HL-60/S4 treated with phorbol 12-myristate 13-acetate at 8.2 ng/mL for 4 days and 3 days (cell line): ENCODE measurements at regions not wholly inside any gene's neighbourhood (a gene's known extent, or its start where the extent isn't known, plus 50 kb on each side); places are given as distances from the start of the nearest gene placed in this dataset.
"Not testable (repeated sequence)": the region's sequence is repeated elsewhere in the genome, so short reads cannot be mapped to it uniquely, and the experiment has no call there.

Experiments used
- in situ Hi-C: fragments of 300-500 bp; cut with MboI; formaldehyde crosslinking; loops from 2 replicates; pipeline ENCODE4 v1.15.0; 2022; ENCODE audit warnings: low sequenced_read_pairs

GRCh38 chr11:116397602-116398084, 375.1 kb downstream of the BUD13 start:
- in situ Hi-C loops, result no loop called here

GRCh38 chr11:116396331-116396730, 376.5 kb downstream of the BUD13 start:
- in situ Hi-C loops, result no loop called here

DNA sequence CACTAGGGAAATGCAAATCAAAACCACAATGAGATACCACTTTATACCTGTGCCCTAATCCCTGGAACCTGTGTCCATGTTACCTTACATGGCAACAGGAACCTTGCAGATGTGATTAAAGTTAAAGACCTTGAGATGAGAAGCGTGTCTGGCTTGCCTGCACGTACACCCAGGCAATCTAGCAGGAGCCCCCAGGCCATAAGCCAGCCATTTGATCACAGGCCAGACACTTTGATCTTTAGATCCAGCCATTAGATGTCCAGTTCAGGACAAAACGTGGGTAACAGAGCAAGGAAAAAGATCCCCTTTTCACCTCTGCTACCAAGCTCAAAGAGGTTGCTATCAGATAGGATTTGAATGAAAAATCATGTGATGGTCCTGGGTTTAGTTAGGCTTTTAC, 378.8 kb downstream of the BUD13 start:
- in situ Hi-C loops, result no loop called here

DNA sequence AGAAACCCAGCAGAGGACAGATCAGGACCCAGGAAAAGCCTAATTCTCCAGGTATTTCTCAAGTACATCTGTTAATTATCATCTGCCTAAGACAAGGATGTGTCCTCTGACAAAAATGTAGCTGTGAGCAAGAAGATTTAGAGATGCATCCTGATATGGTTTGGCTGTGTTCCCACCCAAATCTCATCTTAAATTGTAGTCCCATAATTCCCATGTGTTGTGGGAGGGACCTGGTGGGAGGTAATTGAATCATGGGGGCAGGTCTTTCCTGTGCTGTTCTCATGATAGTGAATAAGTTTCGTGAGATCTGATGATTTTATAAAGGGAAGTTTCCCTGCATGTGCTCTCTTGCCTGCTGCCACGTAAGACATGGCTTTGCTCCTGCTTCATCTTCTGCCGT, 381.8 kb downstream of the BUD13 start:
- in situ Hi-C loops, result no loop called here

DNA sequence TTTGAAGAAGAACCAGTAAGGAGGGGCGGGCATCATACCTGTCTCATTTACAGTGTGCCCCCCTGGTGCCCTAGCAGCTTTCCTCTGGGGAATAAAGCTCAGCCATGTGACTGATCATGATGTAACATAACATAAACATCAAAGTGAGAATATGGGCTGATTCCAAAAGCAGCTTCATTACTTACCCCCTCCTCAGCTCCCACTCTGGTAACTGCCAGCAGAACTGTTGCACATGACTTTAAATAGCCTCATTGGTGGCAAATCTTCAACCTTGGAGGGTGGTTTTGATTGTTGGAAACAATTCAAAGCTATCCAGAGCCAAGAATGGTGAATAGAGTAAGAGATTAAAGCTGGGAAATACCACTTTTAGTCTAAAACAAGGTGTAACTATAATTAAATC, 384.6 kb downstream of the BUD13 start:
- in situ Hi-C loops, result no loop called here

DNA sequence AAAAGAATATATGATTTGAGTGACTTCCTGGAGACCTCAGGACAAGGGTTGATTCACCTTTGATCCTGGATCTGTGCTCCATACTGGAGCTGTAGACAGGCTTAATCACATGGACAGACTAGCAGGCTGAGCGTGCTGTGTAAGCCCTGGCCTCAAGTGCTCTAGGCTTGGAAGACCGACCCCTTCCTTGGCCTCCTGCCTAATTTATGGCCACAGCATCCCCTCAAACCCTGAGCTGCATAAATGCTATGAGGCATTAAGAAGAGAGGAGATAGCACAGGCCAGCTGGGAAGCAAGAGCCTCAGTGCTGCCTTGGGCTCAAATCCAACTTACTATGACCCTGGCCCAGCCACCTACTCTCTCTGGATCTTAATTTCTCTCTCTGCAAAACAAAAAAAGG, 385.1 kb downstream of the BUD13 start:
- in situ Hi-C loops, result no loop called here

DNA sequence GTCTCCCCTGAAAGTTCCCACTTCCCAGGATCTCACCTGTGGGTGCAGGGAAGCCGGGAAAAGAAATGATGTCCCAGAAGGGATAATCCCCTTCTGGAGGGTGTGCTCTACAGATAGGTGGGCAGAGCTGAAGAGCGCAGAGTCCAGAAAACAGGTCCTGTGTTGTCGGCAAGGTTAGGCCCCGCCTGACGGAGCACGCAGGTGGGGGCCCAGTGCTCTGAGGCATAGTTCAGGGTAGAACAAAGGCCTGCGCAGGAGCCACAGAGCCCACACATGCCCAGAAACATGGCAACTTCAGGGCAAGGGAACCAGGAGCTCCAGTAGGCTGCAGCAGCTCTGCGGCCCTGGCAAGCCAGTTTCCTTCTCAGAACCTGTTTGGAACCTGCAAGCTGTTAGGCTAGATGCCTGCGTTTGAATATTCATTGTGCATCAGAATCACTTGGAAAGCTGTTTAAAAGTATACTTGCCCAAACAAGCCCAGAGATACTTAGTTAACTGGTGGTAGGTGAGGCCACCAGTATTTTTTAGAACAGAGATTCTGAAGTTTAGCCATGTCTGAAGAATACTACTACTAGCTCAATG, 386.6 kb downstream of the BUD13 start:
- in situ Hi-C loops, result no loop called here

DNA sequence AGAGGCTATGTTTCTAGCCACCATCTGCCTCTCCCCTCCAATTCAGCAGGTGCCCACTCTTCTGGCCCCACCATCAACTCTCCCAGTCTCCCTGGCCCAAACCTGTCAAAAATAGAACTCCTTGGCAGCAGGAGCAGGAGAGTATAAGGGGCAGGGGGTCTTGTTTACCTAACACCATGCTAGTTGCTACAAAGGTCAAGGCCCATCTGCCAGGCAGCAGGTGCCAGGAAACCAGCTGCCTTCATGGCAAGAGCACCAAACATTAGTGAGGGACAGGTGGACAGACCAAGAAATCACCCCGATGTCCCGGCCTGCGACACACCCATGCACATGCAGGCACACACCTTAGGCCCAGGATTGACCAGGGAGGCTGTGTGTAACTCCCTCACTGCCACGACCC, 387.9 kb downstream of the BUD13 start:
- in situ Hi-C loops, result no loop called here

DNA sequence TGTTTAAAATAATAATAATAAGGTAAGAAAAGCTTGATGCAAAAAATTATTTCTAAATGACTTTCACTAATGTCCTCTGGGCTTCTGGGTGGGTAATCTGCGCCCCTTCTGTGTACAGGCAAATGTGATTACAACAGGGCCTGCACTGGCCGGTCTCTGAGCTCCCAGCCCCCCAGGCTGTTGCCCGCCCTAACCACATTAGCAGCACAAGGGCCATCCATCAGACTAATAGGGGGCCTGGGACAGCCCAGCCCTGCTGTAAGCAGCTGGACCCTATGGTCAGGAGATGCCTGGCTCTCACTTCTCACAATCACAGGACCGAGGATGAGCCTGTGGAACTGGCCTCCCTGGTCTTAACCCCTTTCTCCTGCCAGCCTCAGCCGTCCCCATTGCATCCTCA, 388.4 kb downstream of the BUD13 start:
- in situ Hi-C loops, result no loop called here

- in situ Hi-C loops, result no loop called here
Measured at GRCh38 chr11:116379185-116379828, 393.5 kb downstream of the BUD13 start.

DNA sequence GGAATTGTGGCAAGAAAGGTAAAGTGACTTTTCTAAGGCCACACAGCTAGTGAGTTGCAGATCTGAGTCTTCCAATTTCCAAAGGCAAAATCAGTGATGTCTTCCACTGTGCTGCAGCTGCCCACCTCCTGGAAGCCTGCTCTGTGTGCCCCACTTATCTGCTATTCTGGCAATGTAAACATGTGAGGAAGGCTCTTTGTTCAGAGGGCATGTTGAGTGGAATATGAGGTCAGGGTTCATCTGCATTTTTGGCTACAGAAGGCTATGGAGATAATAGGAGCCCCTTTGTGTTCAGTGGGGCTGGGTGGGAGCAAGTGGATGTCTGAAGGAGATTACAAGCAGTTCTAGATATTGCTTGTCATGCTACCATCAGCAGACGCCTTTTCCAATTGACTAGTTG, 396.2 kb downstream of the BUD13 start:
- in situ Hi-C loops, result no loop called here

DNA sequence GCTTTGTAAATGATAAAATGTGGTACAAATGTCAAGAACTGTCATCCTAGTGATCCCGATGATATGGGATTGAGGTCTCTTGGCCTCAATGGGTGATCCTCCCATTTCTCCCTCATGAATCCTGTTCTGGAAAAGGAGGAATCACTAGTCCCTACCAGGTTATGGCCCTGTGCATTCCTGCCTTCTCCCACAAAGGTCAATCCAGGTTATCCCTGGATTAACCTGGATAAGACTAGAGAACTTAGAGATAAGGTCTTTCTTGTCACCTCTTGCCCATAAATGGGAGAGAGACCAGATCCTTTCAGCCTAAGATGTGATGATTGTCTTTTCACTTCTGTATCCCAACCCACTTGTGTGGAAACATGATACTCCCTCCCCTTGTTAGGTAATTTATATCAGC, 396.7 kb downstream of the BUD13 start:
- in situ Hi-C loops, result no loop called here

DNA sequence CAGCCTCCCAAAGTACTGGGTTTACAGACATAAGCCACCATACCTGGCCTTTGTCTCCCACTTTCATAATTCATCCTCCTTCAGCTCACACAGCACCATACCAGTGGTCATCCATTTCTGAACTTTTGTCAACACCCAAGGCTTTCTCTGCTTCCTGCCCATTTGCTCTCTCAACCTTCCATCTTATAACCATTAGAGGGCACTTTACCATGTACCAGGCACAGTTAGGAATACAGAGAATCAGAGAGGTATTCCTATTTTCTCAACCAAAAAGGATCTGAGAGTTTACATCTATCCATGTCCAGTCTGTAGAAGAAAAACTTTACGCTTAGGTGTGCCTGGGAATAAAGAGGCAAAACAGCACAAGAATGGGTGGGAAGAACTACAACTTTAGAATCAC, 397.6 kb downstream of the BUD13 start:
- in situ Hi-C loops, result no loop called here

- in situ Hi-C loops, result no loop called here
Measured at GRCh38 chr11:116374085-116374484, 398.7 kb downstream of the BUD13 start.

- in situ Hi-C loops, result no loop called here
Measured at GRCh38 chr11:116373104-116373944, 399.5 kb downstream of the BUD13 start.

DNA sequence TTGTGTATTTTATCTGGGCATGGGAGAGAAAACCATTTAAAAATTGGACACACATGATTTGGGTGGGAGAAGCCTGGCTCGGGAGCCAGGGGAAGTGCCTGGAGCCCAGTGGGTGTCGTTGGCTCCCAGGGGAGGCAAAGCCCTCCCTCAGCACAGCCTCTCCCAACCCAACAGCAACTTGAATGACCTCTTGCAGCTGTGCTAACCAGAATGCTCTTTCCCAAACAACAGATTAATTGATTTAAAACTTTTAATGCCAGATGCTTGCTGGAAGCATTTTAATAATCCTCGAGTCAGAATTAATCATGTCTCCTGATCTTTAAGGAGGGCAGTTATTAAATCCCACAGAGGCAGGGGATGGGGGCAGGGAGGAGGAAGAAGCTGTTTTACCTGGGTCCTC, 401.6 kb downstream of the BUD13 start:
- in situ Hi-C loops, result no loop called here

- in situ Hi-C loops, result no loop called here
Measured at GRCh38 chr11:116368784-116369183, 404.0 kb downstream of the BUD13 start.

DNA sequence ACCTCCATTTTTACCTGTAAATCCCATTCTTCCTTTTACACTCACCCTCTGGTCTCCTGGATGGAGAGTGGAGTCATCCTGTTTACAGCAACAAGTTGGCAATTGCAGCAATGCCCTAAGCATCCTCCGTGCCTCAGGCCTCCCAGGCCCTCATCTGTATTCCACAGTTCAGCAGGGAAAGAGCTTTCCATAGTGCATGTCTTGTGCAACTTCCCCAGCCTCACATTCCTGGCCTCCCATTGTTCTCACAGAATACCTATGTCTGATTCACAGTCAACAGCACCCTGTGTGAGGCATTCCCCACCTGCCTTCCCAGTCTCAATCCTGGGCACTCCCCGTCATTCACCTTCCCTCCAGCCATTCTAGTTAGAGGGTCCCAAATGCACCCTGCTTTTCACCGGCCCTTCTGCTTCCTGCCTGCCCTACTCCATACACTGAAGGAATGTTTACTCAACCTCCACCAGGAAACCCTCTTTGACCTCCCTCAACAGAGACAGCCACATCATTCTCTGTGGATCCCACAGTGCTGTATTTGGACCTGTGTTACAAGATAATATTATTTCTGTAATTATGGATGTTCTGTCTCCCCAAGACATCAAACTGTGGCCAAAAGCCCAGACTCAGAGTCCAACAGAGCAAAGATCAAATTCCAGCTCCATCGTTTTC, 405.7 kb downstream of the BUD13 start:
- in situ Hi-C loops, result no loop called here

- in situ Hi-C loops, result no loop called here
Measured at GRCh38 chr11:116366451-116366850, 406.3 kb downstream of the BUD13 start.

GRCh38 chr11:116364925-116365324, 407.9 kb downstream of the BUD13 start:
- in situ Hi-C loops, result not testable (repeated sequence)

GRCh38 chr11:116364348-116364747, 408.4 kb downstream of the BUD13 start:
- in situ Hi-C loops, result no loop called here
